ENCODE measurements at regions not wholly inside any gene's neighbourhood (a gene's known extent, or its start where the extent isn't known, plus 50 kb on each side); places are given as distances from the start of the nearest gene placed in this dataset.
A peak's percentile ranks its signal among the peaks of the same experiment; 100 is the strongest.
"Not testable (repeated sequence)": the region's sequence is repeated elsewhere in the genome, so short reads cannot be mapped to it uniquely, and the experiment has no call there.

DNA sequence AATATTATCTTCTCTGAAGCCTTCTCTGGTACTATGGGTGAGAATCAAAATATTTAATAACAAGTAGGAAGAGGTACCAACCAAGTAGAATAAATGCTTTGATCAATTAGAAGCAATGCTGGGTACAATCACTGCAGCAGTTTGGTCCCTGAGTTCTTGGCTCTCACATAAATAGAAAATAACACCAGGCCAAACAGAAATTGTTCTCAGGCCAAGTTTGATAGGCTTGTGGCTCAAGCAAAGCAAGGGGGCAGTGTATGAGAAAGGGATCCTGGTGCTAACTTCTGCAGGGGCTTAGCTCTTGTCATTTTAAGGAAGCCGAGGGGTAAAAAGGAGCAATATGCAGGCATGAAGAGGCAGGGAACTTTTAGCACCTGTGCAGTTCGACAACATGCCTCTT, 146.8 kb upstream of the TMEM229A start:
- no peaks in the 10 kb centered on the region for H3K4me1 ChIP-seq (ENCODE audit: control insufficient read depth, insufficient read depth, low read length)
- H3K27me3 ChIP-seq (replicated peaks; ENCODE audit: control insufficient read depth, insufficient read depth, low read length): no peaks in the 10 kb centered on the region
- H3K9ac ChIP-seq (ENCODE audit: low read length): no peak overlapping the region
- no peaks in the 10 kb centered on the region for H3K36me3 ChIP-seq (ENCODE audit: control insufficient read depth, insufficient read depth, low read length, severe bottlenecking)
- no peaks in the 10 kb centered on the region for H3K9me3 ChIP-seq (ENCODE audit: control insufficient read depth, low read length)
- DNase-seq (ENCODE audit: low read depth): no peak
- H3K4me3 ChIP-seq (ENCODE audit: low read length): no peak overlapping the region

DNA sequence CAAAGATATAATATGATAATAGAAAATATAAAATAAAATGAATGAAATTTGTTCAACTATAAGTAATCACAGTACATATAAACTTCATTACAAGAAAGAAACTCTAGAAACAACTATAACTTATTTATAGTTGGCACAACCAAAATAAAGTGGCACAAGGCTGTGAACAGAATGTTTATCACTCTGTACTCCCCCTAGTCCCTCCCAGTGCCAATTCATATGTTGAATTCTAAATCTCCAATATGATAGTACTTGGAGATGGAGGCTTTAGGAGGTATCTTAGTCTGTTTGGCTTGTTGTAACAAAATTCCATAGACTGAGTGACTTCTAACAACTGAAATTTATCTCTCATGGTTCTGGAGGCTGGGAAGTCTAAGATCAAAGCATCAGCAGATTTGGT, 145.0 kb upstream of the TMEM229A start:
- no peak for DNase-seq (ENCODE audit: low read depth)
- no peaks in the 10 kb centered on the region for H3K4me1 ChIP-seq (ENCODE audit: control insufficient read depth, insufficient read depth, low read length)
- no peaks in the 10 kb centered on the region for H3K27me3 ChIP-seq (replicated peaks; ENCODE audit: control insufficient read depth, insufficient read depth, low read length)
- H3K9ac ChIP-seq (ENCODE audit: low read length): no peak overlapping the region
- H3K9me3 ChIP-seq (ENCODE audit: control insufficient read depth, low read length): no peaks in the 10 kb centered on the region
- H3K4me3 ChIP-seq (ENCODE audit: low read length): no peak overlapping the region
- H3K36me3 ChIP-seq (ENCODE audit: control insufficient read depth, insufficient read depth, low read length, severe bottlenecking): no peaks in the 10 kb centered on the region

DNA sequence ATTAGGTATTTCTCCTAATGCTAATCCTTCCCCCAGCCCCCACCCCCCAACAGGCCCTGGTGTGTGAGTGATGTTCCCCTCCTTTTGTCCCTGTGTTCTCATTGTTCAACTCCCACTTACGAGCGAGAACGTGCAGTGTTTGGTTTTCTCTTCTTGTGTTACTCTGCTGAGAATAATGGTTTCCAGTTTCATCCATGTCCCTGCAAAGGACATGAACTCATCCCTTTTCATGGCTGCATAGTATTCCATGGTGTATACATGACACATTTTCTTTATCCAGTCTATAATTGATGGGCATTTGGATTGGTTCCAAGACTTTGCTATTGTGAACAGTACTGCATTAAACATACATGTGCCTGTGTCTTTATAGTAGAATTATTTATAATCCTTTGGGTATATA, 138.9 kb upstream of the TMEM229A start:
- not testable (repeated sequence) for H3K9me3 ChIP-seq (ENCODE audit: control insufficient read depth, low read length); DNase-seq (ENCODE audit: low read depth); H3K9ac ChIP-seq (ENCODE audit: low read length); H3K36me3 ChIP-seq (ENCODE audit: control insufficient read depth, insufficient read depth, low read length, severe bottlenecking); H3K4me3 ChIP-seq (ENCODE audit: low read length); H3K27me3 ChIP-seq (replicated peaks; ENCODE audit: control insufficient read depth, insufficient read depth, low read length); H3K4me1 ChIP-seq (ENCODE audit: control insufficient read depth, insufficient read depth, low read length)

DNA sequence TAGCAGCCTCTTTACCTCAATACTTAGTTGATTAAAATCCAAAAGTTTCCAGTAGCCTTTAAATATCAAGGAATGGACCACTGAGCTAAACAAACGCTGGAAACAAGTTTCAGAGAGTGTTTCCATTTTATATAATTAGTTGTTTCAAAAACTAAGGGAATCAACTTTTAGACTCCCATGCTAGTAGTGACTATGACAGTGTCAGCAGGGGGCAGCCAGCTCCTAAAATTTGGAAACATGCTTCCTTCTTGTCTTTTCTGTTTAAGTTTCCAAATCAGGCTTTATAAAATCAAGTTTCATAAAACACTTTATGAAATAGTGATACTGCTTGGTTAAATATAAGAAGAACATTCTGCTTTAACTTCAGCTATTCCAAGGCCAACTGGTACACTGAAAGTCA, 138.2 kb upstream of the TMEM229A start:
- Histone ChIP-seq H3K4me1 (ENCODE audit: control insufficient read depth, insufficient read depth, low read length) (no peaks in the 10 kb centered on the region), H3K4me3 (ENCODE audit: low read length) (no peak overlapping the region), H3K27me3 (replicated peaks; ENCODE audit: control insufficient read depth, insufficient read depth, low read length) (no peaks in the 10 kb centered on the region), H3K9ac (ENCODE audit: low read length) (no peak overlapping the region), H3K9me3 (ENCODE audit: control insufficient read depth, low read length) (no peaks in the 10 kb centered on the region), H3K36me3 (ENCODE audit: control insufficient read depth, insufficient read depth, low read length, severe bottlenecking) (no peaks in the 10 kb centered on the region)
- peak; percentile 53 for DNase-seq (ENCODE audit: low read depth)

DNA sequence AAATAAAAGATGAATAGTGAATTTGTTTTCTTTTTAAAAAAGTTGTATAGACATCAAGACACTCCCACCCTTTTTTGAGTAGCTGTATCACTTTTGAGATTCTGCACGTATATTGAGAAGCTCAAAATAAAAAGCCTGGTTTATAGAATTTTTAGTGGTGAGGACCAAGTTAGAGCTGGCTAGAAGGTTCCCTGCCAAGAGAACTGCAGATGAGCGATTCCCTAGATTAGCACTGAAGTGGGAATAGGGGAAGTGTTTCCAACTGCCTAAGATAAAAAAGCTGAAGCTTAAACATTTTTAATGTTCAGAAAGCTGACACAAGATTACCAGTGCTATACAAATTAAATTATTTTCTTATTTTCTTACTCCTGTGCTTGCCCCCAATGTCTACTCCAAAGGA, 135.7 kb upstream of the TMEM229A start:
- H3K27me3 ChIP-seq (replicated peaks; ENCODE audit: control insufficient read depth, insufficient read depth, low read length): no peaks in the 10 kb centered on the region
- H3K9ac ChIP-seq (ENCODE audit: low read length): no peak overlapping the region
- H3K9me3 ChIP-seq (ENCODE audit: control insufficient read depth, low read length): no peaks in the 10 kb centered on the region
- no peak for DNase-seq (ENCODE audit: low read depth)
- no peaks in the 10 kb centered on the region for H3K4me1 ChIP-seq (ENCODE audit: control insufficient read depth, insufficient read depth, low read length)
- H3K36me3 ChIP-seq (ENCODE audit: control insufficient read depth, insufficient read depth, low read length, severe bottlenecking): no peaks in the 10 kb centered on the region
- H3K4me3 ChIP-seq (ENCODE audit: low read length): no peak overlapping the region

DNA sequence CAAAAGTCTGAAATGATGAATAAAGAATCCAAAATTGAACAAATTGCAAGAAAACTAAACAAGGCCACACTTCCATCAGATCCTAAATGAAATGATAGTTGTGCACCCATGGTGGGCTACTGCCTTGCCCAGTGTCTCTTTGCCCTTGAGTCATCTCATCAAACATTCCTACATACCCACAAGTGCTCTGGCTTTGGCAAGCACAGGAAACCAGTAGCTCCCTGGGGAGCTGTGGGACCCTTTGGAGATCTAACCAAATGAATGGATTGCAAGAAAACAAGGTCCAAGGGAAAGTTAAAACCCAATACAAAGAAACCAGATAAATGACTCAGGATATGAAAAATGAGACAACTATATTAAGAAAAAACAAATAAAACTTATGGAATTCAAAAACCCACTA, 129.8 kb upstream of the TMEM229A start:
- DNase-seq (ENCODE audit: low read depth): no peak
- H3K9ac ChIP-seq (ENCODE audit: low read length): no peak overlapping the region
- H3K9me3 ChIP-seq (ENCODE audit: control insufficient read depth, low read length): no peaks in the 10 kb centered on the region
- H3K36me3 ChIP-seq (ENCODE audit: control insufficient read depth, insufficient read depth, low read length, severe bottlenecking): no peaks in the 10 kb centered on the region
- no peak overlapping the region for H3K4me3 ChIP-seq (ENCODE audit: low read length)
- no peaks in the 10 kb centered on the region for H3K4me1 ChIP-seq (ENCODE audit: control insufficient read depth, insufficient read depth, low read length)
- no peaks in the 10 kb centered on the region for H3K27me3 ChIP-seq (replicated peaks; ENCODE audit: control insufficient read depth, insufficient read depth, low read length)

DNA sequence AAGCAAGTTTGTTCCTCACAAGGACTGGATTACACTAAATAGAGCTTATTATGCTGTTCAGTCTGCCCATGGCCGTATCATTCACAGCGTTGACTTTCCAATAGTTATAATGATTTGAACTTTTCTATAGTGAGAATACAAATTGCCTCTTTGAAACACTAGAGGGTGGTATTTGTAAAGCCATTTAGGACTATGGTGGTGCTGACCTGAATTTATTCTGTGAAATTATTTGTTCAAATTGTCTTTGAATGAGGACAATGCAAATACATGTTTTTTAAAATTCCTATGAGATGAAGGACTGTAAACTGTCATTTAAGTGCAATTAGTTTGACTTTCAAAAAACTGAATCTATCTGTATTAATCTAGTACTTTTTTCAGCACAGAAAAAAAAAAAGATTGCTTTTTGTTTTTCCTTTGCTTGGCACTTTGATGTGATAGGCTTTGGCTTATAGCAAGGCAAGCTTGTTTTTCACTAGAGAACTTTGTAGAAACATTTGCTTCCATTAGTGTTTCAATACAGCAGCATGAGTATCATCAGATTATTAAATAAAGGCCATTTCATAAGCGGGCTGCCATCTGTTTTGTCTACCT, 122.7 kb upstream of the TMEM229A start:
- H3K4me1 ChIP-seq (ENCODE audit: control insufficient read depth, insufficient read depth, low read length): peaks cover 5% of the 10 kb centered on the region
- no peak overlapping the region for H3K9ac ChIP-seq (ENCODE audit: low read length)
- DNase-seq (ENCODE audit: low read depth): peak; percentile 56
- H3K9me3 ChIP-seq (ENCODE audit: control insufficient read depth, low read length): no peaks in the 10 kb centered on the region
- H3K27me3 ChIP-seq (replicated peaks; ENCODE audit: control insufficient read depth, insufficient read depth, low read length): no peaks in the 10 kb centered on the region
- no peak overlapping the region for H3K4me3 ChIP-seq (ENCODE audit: low read length)
- H3K36me3 ChIP-seq (ENCODE audit: control insufficient read depth, insufficient read depth, low read length, severe bottlenecking): no peaks in the 10 kb centered on the region

DNA sequence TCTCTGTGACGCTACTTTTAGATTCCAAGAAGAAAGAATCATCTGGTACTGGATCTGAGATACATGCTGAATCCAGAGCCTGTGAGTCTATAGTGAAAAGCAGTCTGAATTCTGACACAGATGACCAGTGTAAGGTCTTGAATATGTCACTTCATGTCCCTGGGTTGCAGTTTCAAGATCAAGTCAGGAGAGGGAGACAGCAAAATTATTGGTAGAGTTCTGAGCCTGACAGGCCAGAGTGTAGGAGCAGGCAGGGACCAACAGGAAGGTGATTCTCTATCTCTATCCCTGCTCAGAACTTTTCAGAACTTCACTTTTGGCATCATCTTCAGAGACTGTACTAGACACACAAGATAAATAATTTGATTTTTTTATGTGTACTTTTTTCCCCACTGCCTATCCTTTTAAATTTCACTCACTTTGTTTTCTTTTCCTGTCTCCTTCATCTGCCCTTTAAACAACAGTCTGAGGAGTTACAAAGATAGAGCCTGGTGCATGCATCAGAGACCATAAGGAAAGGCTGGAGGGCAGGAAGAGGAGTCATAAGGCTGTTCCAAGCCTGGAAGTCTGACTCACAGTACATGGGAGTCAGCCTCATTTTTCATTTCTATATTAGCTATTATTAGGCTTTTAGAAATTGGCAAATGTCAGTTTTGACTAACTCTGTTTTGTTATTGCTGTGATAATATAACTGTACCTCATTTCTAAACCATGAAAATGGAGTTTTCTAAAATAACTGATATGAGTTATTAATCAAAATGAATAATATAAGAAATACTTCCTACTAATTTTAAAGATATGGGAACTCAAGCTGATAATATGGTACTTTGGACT, 120.2 kb upstream of the TMEM229A start:
- Histone ChIP-seq H3K9ac (ENCODE audit: low read length) (no peak overlapping the region), H3K27me3 (replicated peaks; ENCODE audit: control insufficient read depth, insufficient read depth, low read length) (no peaks in the 10 kb centered on the region), H3K9me3 (ENCODE audit: control insufficient read depth, low read length) (no peaks in the 10 kb centered on the region), H3K4me1 (ENCODE audit: control insufficient read depth, insufficient read depth, low read length) (peaks cover 5% of the 10 kb centered on the region), H3K4me3 (ENCODE audit: low read length) (no peak overlapping the region), H3K36me3 (ENCODE audit: control insufficient read depth, insufficient read depth, low read length, severe bottlenecking) (no peaks in the 10 kb centered on the region)
- peak; percentile 30 for DNase-seq (ENCODE audit: low read depth)

DNA sequence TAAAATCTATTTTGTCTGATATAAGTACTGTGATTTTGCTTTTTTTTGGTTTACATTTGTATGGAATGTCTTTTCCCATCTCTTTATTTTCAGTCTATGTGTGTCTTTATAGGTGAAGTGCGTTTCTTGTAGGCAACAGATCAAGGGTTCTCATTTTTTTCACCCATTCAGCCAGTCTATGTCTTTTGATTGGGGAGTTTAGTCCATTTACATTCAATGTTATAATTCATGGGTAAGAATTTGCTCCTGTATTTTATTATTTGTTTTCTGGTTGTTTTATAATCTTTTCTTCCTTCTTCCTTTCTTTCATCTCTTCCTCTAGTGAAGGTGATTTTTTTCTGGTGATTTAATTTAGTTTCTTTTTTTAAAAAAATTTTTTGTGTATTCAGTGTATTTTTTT, 104.8 kb upstream of the TMEM229A start:
- no peaks in the 10 kb centered on the region for H3K27me3 ChIP-seq (replicated peaks; ENCODE audit: control insufficient read depth, insufficient read depth, low read length)
- no peak overlapping the region for H3K9ac ChIP-seq (ENCODE audit: low read length)
- no peaks in the 10 kb centered on the region for H3K4me1 ChIP-seq (ENCODE audit: control insufficient read depth, insufficient read depth, low read length)
- DNase-seq (ENCODE audit: low read depth): no peak
- H3K4me3 ChIP-seq (ENCODE audit: low read length): no peak overlapping the region
- H3K9me3 ChIP-seq (ENCODE audit: control insufficient read depth, low read length): peaks cover 12% of the 10 kb centered on the region
- H3K36me3 ChIP-seq (ENCODE audit: control insufficient read depth, insufficient read depth, low read length, severe bottlenecking): no peaks in the 10 kb centered on the region

DNA sequence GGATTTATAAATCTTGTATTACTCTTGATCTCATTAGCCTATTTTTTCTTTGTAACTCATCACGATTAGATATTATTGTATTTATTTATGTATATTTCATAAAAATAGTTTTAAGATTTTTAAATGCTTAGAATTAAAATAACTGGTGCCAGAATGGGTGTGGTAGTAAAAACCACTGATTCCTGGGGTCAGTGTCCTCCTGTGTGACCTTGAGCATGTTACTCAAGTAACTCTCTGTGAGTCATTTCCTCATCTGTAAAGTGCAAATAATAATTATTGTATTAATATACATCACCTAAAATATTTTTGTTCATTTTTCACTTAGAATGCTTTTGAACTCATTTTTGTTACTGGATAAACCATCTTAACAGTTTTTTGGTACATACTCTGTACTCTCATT, 91.3 kb upstream of the TMEM229A start:
- no peaks in the 10 kb centered on the region for H3K27me3 ChIP-seq (replicated peaks; ENCODE audit: control insufficient read depth, insufficient read depth, low read length)
- H3K4me3 ChIP-seq (ENCODE audit: low read length): no peak overlapping the region
- H3K9me3 ChIP-seq (ENCODE audit: control insufficient read depth, low read length): no peaks in the 10 kb centered on the region
- no peaks in the 10 kb centered on the region for H3K4me1 ChIP-seq (ENCODE audit: control insufficient read depth, insufficient read depth, low read length)
- no peak overlapping the region for H3K9ac ChIP-seq (ENCODE audit: low read length)
- DNase-seq (ENCODE audit: low read depth): no peak
- no peaks in the 10 kb centered on the region for H3K36me3 ChIP-seq (ENCODE audit: control insufficient read depth, insufficient read depth, low read length, severe bottlenecking)

DNA sequence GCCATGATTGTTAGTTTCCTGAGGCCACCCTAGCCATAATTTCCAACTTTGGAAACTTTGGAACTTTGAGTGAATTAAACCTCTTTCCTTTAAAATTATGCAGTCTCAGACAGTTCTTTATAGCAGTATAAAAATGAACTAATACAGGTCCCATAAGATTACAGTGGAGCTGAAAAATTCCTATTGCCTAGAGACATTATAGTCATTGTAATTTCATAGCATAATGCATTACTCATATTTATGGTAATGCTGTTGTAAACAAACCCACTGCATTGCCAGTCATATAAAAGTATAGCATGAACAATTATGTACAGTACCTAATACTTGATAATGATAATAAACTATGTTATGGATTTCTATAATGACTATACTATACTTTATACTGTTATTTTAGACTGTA, 88.0 kb upstream of the TMEM229A start:
- Histone ChIP-seq H3K9me3 (ENCODE audit: control insufficient read depth, low read length) (peaks cover 6% of the 10 kb centered on the region), H3K9ac (ENCODE audit: low read length) (no peak overlapping the region), H3K27me3 (replicated peaks; ENCODE audit: control insufficient read depth, insufficient read depth, low read length) (no peaks in the 10 kb centered on the region), H3K4me1 (ENCODE audit: control insufficient read depth, insufficient read depth, low read length) (no peaks in the 10 kb centered on the region), H3K4me3 (ENCODE audit: low read length) (no peak overlapping the region), H3K36me3 (ENCODE audit: control insufficient read depth, insufficient read depth, low read length, severe bottlenecking) (no peaks in the 10 kb centered on the region)
- DNase-seq (ENCODE audit: low read depth): no peak

DNA sequence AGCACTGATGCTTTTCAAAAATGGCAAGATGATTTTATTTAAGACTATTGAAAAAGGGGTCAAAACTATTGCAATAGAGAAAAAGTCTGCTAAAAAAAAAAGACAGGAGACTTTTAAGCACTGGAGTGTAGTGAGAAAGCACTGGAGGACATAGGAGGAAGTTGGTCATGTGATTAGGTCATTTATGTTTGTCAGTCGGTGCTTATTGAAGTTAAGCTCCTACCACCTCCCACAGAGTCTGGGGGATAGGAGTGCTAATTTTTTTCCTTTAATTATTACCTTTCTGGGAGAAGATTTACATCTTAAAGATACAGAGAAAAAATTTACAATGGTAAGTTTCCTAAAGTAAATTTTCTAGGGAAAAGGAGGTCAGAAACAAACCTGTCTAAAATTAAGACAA, 80.2 kb upstream of the TMEM229A start:
- no peak overlapping the region for H3K9ac ChIP-seq (ENCODE audit: low read length)
- DNase-seq (ENCODE audit: low read depth): no peak

More for the DNA sequence above, 80.2 kb upstream of the TMEM229A start:
- Histone ChIP-seq H3K4me3 (ENCODE audit: low read length) (no peak overlapping the region), H3K36me3 (ENCODE audit: control insufficient read depth, insufficient read depth, low read length, severe bottlenecking) (no peaks in the 10 kb centered on the region), H3K27me3 (replicated peaks; ENCODE audit: control insufficient read depth, insufficient read depth, low read length) (no peaks in the 10 kb centered on the region), H3K9me3 (ENCODE audit: control insufficient read depth, low read length) (no peaks in the 10 kb centered on the region), H3K4me1 (ENCODE audit: control insufficient read depth, insufficient read depth, low read length) (no peaks in the 10 kb centered on the region)
